HG02610 (cell line): ENCODE measurements at regions not wholly inside any gene's neighbourhood (a gene's known extent, or its start where the extent isn't known, plus 50 kb on each side); places are given as distances from the start of the nearest gene placed in this dataset.
"Not testable (repeated sequence)": the region's sequence is repeated elsewhere in the genome, so short reads cannot be mapped to it uniquely, and the experiment has no call there.

ENCODE experiments used
- ATAC-seq: cut with Tn5 transposase; IDR thresholded peaks from one replicate; pipeline ENCODE4 v1.9.1; 2021; ENCODE audit warnings: mild to moderate bottlenecking, moderate library complexity; ENCODE audit not compliant: unreplicated experiment

- ATAC-seq: no peak
Measured at GRCh38 chr4:116702949-116703348, 382.4 kb downstream of the TRAM1L1 start.

- no peak for ATAC-seq
Measured at GRCh38 chr4:116688536-116688935, 396.8 kb downstream of the TRAM1L1 start.

- no peak for ATAC-seq
Measured at GRCh38 chr4:116668190-116668589, 417.2 kb downstream of the TRAM1L1 start.

GRCh38 chr4:116665716-116666115 lies 419.7 kb downstream of the TRAM1L1 start:
- ATAC-seq: no peak

- ATAC-seq: no peak
Measured at GRCh38 chr4:116664198-116664597, 421.2 kb downstream of the TRAM1L1 start.

GRCh38 chr4:116639070-116639577 lies 446.3 kb downstream of the TRAM1L1 start:
- ATAC-seq: no peak

- no peak for ATAC-seq
Measured at GRCh38 chr4:116638592-116638991, 446.8 kb downstream of the TRAM1L1 start.

GRCh38 chr4:116636917-116637316 lies 448.5 kb downstream of the TRAM1L1 start:
- peak; percentile 98 for ATAC-seq

GRCh38 chr4:116632269-116632668 lies 453.1 kb downstream of the TRAM1L1 start:
- ATAC-seq: no peak

GRCh38 chr4:116628598-116628997 lies 456.8 kb downstream of the TRAM1L1 start:
- ATAC-seq: no peak

- ATAC-seq: no peak
Measured at GRCh38 chr4:116627545-116627944, 457.8 kb downstream of the TRAM1L1 start.

- ATAC-seq: not testable (repeated sequence)
Measured at GRCh38 chr4:116619508-116619907, 465.9 kb downstream of the TRAM1L1 start.

- no peak for ATAC-seq
Measured at GRCh38 chr4:116618638-116619037, 466.7 kb downstream of the TRAM1L1 start.

GRCh38 chr4:116603096-116603495 lies 482.3 kb downstream of the TRAM1L1 start:
- ATAC-seq: no peak

GRCh38 chr4:116599859-116600258 lies 485.5 kb downstream of the TRAM1L1 start:
- ATAC-seq: no peak

GRCh38 chr4:116598980-116599789 lies 486.2 kb downstream of the TRAM1L1 start:
- ATAC-seq: no peak

- no peak for ATAC-seq
Measured at GRCh38 chr4:116598155-116598979, 487.0 kb downstream of the TRAM1L1 start.

GRCh38 chr4:116590648-116591047 lies 494.7 kb downstream of the TRAM1L1 start:
- ATAC-seq: no peak

- ATAC-seq: no peak
Measured at GRCh38 chr4:116588783-116589182, 496.6 kb downstream of the TRAM1L1 start.

GRCh38 chr4:116585246-116585645 lies 500.1 kb downstream of the TRAM1L1 start:
- no peak for ATAC-seq

GRCh38 chr4:116577321-116577720 lies 508.1 kb downstream of the TRAM1L1 start:
- no peak for ATAC-seq

- ATAC-seq: no peak
Measured at GRCh38 chr4:116573540-116573939, 511.8 kb downstream of the TRAM1L1 start.
